Activated naive CD4-positive, alpha-beta T cell treated with anti-CD3 and anti-CD28 coated beads for 36 hours (primary cell): ENCODE measurements at regions not wholly inside any gene's neighbourhood (a gene's known extent, or its start where the extent isn't known, plus 50 kb on each side); places are given as distances from the start of the nearest gene placed in this dataset.
A peak's percentile ranks its signal among the peaks of the same experiment; 100 is the strongest.

Source experiments
- CTCF ChIA-PET: fragments of 350-600 bp; sonication (Branson Sonifier 250); formaldehyde crosslinking; loops from one replicate; lab custom pipeline; 2021; ENCODE audit warnings: antibody characterized with exemption; lab: Charles Lee
- DNase-seq: peaks from one replicate; pipeline ENCODE4 v3.0.0-alpha.2; 2020
- H3K27ac Mint-ChIP-seq: one replicate; pipeline ENCODE4 v1.8.0; 2021; ENCODE audit warnings: mild to moderate bottlenecking, mixed read lengths
- H3K27me3 Mint-ChIP-seq: one replicate; pipeline ENCODE4 v1.8.0; 2021; ENCODE audit warnings: low read depth, mixed read lengths
- H3K36me3 Mint-ChIP-seq: one replicate; pipeline ENCODE4 v1.8.0; 2021; ENCODE audit warnings: low read depth, mixed read lengths
- H3K4me1 Mint-ChIP-seq: one replicate; pipeline ENCODE4 v1.8.0; 2021; ENCODE audit warnings: low read depth, mixed read lengths
- H3K4me3 Mint-ChIP-seq: one replicate; pipeline ENCODE4 v1.8.0; 2021; ENCODE audit warnings: mild to moderate bottlenecking, moderate library complexity, mixed read lengths
- H3K9me3 Mint-ChIP-seq: one replicate; pipeline ENCODE4 v1.8.0; 2021; ENCODE audit warnings: mixed read lengths
- intact Hi-C: fragments of 100-400 bp; cut with micrococcal nuclease; formaldehyde crosslinking; loops from one replicate; pipeline ENCODE4 v1.15.1; 2023

GRCh38 chr5:56337715-56338319 lies 104.7 kb upstream of the ANKRD55 start:
- no peak for DNase-seq

GRCh38 chr5:56335212-56335611 lies 102.1 kb upstream of the ANKRD55 start:
- Mint-ChIP-seq H3K9me3 (peaks cover 25% of the 10 kb centered on the region), H3K4me3 (no peak overlapping the region), H3K4me1 (peaks cover 12% of the 10 kb centered on the region), H3K27ac (no peak overlapping the region), H3K27me3 (no peaks in the 10 kb centered on the region), H3K36me3 (peaks cover 7% of the 10 kb centered on the region)
- CTCF ChIA-PET, result interaction anchor here (0.6 kb wide), 1 partner anchor 46 kb away, joined by 5 read pairs; no protein-coding TSS in a partner anchor
- intact Hi-C loops, result no loop called here
- DNase-seq, result no peak

More at GRCh38 chr5:56337715-56338319, 104.7 kb upstream of the ANKRD55 start:
- Mint-ChIP-seq H3K27ac (no peak overlapping the region), H3K4me1 (peaks cover 9% of the 10 kb centered on the region), H3K9me3 (peaks cover 25% of the 10 kb centered on the region), H3K36me3 (peaks cover 7% of the 10 kb centered on the region), H3K4me3 (no peak overlapping the region), H3K27me3 (no peaks in the 10 kb centered on the region)
- intact Hi-C loops, result no loop called here
- CTCF ChIA-PET, result no interaction called here

GRCh38 chr5:56330806-56331205 lies 97.7 kb upstream of the ANKRD55 start:
- H3K4me3 Mint-ChIP-seq, result no peak overlapping the region
- peaks cover 50% of the 10 kb centered on the region for H3K4me1 Mint-ChIP-seq
- CTCF ChIA-PET, result interaction anchor here (0.7 to 3.2 kb wide), 5 partner anchors 9 to 507 kb away, joined by 3 to 15 read pairs (median 6); no protein-coding TSS in a partner anchor
- H3K27me3 Mint-ChIP-seq, result no peaks in the 10 kb centered on the region
- intact Hi-C loops, result no loop called here
- peaks cover 7% of the 10 kb centered on the region for H3K36me3 Mint-ChIP-seq
- H3K27ac Mint-ChIP-seq, result no peak overlapping the region
- peaks cover 18% of the 10 kb centered on the region for H3K9me3 Mint-ChIP-seq
- DNase-seq, result no peak

- intact Hi-C loops, result no loop called here
- CTCF ChIA-PET, result interaction anchor here (0.5 to 4.0 kb wide), 11 partner anchors 10 to 986 kb away, joined by 3 to 20 read pairs (median 4); no protein-coding TSS in a partner anchor
- Mint-ChIP-seq H3K36me3 (peaks cover 3% of the 10 kb centered on the region), H3K27ac (no peak overlapping the region), H3K9me3 (peaks cover 11% of the 10 kb centered on the region), H3K4me1 (peaks cover 50% of the 10 kb centered on the region), H3K27me3 (no peaks in the 10 kb centered on the region), H3K4me3 (no peak overlapping the region)
- DNase-seq, result no peak
Observed at GRCh38 chr5:56330167-56330566, 97.0 kb upstream of the ANKRD55 start.

- H3K27ac Mint-ChIP-seq, result peak overlapping the region; percentile 91
- CTCF ChIA-PET, result interaction anchor here (0.6 to 4.0 kb wide), 10 partner anchors 10 to 551 kb away, joined by 3 to 20 read pairs (median 3); no protein-coding TSS in a partner anchor
- H3K9me3 Mint-ChIP-seq, result peaks cover 7% of the 10 kb centered on the region
- no peak for DNase-seq
- no peaks in the 10 kb centered on the region for H3K27me3 Mint-ChIP-seq
- H3K4me3 Mint-ChIP-seq, result peak overlapping the region; percentile 7
- peaks cover 2% of the 10 kb centered on the region for H3K36me3 Mint-ChIP-seq
- intact Hi-C loops, result loop anchor here (1.0 to 10.0 kb wide), 22 partner anchors 16 to 1293 kb away; partner anchors contain the start of genes GPBP1, IL6ST and SETD9
- peaks cover 50% of the 10 kb centered on the region for H3K4me1 Mint-ChIP-seq
Observed at GRCh38 chr5:56329652-56330051, 96.5 kb upstream of the ANKRD55 start.

- peaks cover 50% of the 10 kb centered on the region for H3K4me1 Mint-ChIP-seq
- CTCF ChIA-PET, result interaction anchor here (0.7 to 4.0 kb wide), 11 partner anchors 11 to 509 kb away, joined by 3 to 20 read pairs (median 3); no protein-coding TSS in a partner anchor
- peak; percentile 76 for DNase-seq
- peaks cover 2% of the 10 kb centered on the region for H3K36me3 Mint-ChIP-seq
- peak overlapping the region; percentile 23 for H3K4me3 Mint-ChIP-seq
- intact Hi-C loops, result loop anchor here (1.0 to 10.0 kb wide), 23 partner anchors 16 to 1292 kb away; partner anchors contain the start of genes GPBP1, IL6ST and SETD9
- H3K27ac Mint-ChIP-seq, result peak overlapping the region; percentile 91
- H3K9me3 Mint-ChIP-seq, result peaks cover 3% of the 10 kb centered on the region
- no peaks in the 10 kb centered on the region for H3K27me3 Mint-ChIP-seq
Observed at GRCh38 chr5:56328753-56329560, 95.8 kb upstream of the ANKRD55 start.

GRCh38 chr5:56327809-56328208 lies 94.7 kb upstream of the ANKRD55 start:
- peak overlapping the region; percentile 34 for H3K4me3 Mint-ChIP-seq
- peak; percentile 90 for DNase-seq
- peak overlapping the region; percentile 91 for H3K27ac Mint-ChIP-seq
- no peaks in the 10 kb centered on the region for H3K9me3 Mint-ChIP-seq
- intact Hi-C loops, result loop anchor here (1.0 to 10.0 kb wide), 14 partner anchors 166 to 1291 kb away; partner anchors contain the start of genes GPBP1 and IL6ST
- peaks cover 50% of the 10 kb centered on the region for H3K4me1 Mint-ChIP-seq
- no peaks in the 10 kb centered on the region for H3K27me3 Mint-ChIP-seq
- H3K36me3 Mint-ChIP-seq, result no peaks in the 10 kb centered on the region
- CTCF ChIA-PET, result interaction anchor here (0.6 to 4.0 kb wide), 8 partner anchors 9 to 538 kb away, joined by 3 to 20 read pairs (median 6); no protein-coding TSS in a partner anchor

GRCh38 chr5:56326770-56327169 lies 93.6 kb upstream of the ANKRD55 start:
- Mint-ChIP-seq H3K9me3 (no peaks in the 10 kb centered on the region), H3K36me3 (no peaks in the 10 kb centered on the region), H3K4me3 (no peak overlapping the region), H3K4me1 (peaks cover 54% of the 10 kb centered on the region), H3K27ac (peak overlapping the region; percentile 15), H3K27me3 (no peaks in the 10 kb centered on the region)
- CTCF ChIA-PET, result interaction anchor here (1.3 to 4.0 kb wide), 2 partner anchors 10 to 55 kb away, joined by 5 to 13 read pairs; no protein-coding TSS in a partner anchor
- DNase-seq, result no peak
- intact Hi-C loops, result loop anchor here (5.0 to 10.0 kb wide), 6 partner anchors 164 to 962 kb away; partner anchors contain the start of gene IL6ST

GRCh38 chr5:56326116-56326515 lies 93.0 kb upstream of the ANKRD55 start:
- intact Hi-C loops, result loop anchor here (5.0 to 10.0 kb wide), 6 partner anchors 164 to 961 kb away; partner anchors contain the start of gene IL6ST
- H3K27me3 Mint-ChIP-seq, result no peaks in the 10 kb centered on the region
- H3K4me3 Mint-ChIP-seq, result no peak overlapping the region
- no peaks in the 10 kb centered on the region for H3K9me3 Mint-ChIP-seq
- H3K4me1 Mint-ChIP-seq, result peaks cover 54% of the 10 kb centered on the region
- H3K36me3 Mint-ChIP-seq, result no peaks in the 10 kb centered on the region
- no peak overlapping the region for H3K27ac Mint-ChIP-seq
- CTCF ChIA-PET, result interaction anchor here (1.3 to 4.0 kb wide), 2 partner anchors 10 to 55 kb away, joined by 5 to 13 read pairs; no protein-coding TSS in a partner anchor
- no peak for DNase-seq

- peaks cover 44% of the 10 kb centered on the region for H3K4me1 Mint-ChIP-seq
- no peak overlapping the region for H3K27ac Mint-ChIP-seq
- DNase-seq, result no peak
- CTCF ChIA-PET, result no interaction called here
- H3K9me3 Mint-ChIP-seq, result no peaks in the 10 kb centered on the region
- no peaks in the 10 kb centered on the region for H3K36me3 Mint-ChIP-seq
- intact Hi-C loops, result loop anchor here (5.0 to 10.0 kb wide), 6 partner anchors 163 to 960 kb away; partner anchors contain the start of gene IL6ST
- H3K27me3 Mint-ChIP-seq, result no peaks in the 10 kb centered on the region
- no peak overlapping the region for H3K4me3 Mint-ChIP-seq
Observed at GRCh38 chr5:56325039-56325438, 91.9 kb upstream of the ANKRD55 start.

- intact Hi-C loops, result loop anchor here (10.0 kb wide), 2 partner anchors 329 to 959 kb away; partner anchors contain the start of gene IL6ST
- no peaks in the 10 kb centered on the region for H3K27me3 Mint-ChIP-seq
- no peak overlapping the region for H3K27ac Mint-ChIP-seq
- H3K4me3 Mint-ChIP-seq, result no peak overlapping the region
- no peaks in the 10 kb centered on the region for H3K36me3 Mint-ChIP-seq
- no peaks in the 10 kb centered on the region for H3K9me3 Mint-ChIP-seq
- CTCF ChIA-PET, result interaction anchor here (0.9 to 1.4 kb wide), 4 partner anchors 10 to 510 kb away, joined by 3 read pairs; no protein-coding TSS in a partner anchor
- H3K4me1 Mint-ChIP-seq, result peaks cover 34% of the 10 kb centered on the region
- peak; percentile 42 for DNase-seq
Observed at GRCh38 chr5:56323505-56323904, 90.4 kb upstream of the ANKRD55 start.
